RWPE2 (cell line): ENCODE measurements at regions not wholly inside any gene's neighbourhood (a gene's known extent, or its start where the extent isn't known, plus 50 kb on each side); places are given as distances from the start of the nearest gene placed in this dataset.

Experiments
- ATAC-seq: fragments of 200-7000 bp; cut with Tn5 transposase; 3 replicates; pipeline ENCODE4 v1.9.1; 2021; ENCODE audit warnings: low read depth
- DNase-seq: peaks from one replicate; pipeline ENCODE4 v3.0.0-alpha.2; 2020; ENCODE audit warnings: low spot score
- H3K27ac ChIP-seq: fragments of 450-650 bp; 2 replicates; pipeline ENCODE4 v1.5.1; 2017; ENCODE audit warnings: mild to moderate bottlenecking; ENCODE audit not compliant: poor library complexity, severe bottlenecking
- H3K27me3 ChIP-seq: fragments of 250-450 bp; sonication (Bioruptor Pico); 2 replicates; pipeline ENCODE4 v1.5.1; 2021; ENCODE audit warnings: mild to moderate bottlenecking, moderate library complexity; ENCODE audit not compliant: insufficient read depth, poor library complexity, severe bottlenecking
- H3K36me3 ChIP-seq: fragments of 250-450 bp; sonication (Bioruptor Pico); 2 replicates; pipeline ENCODE4 v1.5.1; 2020; ENCODE audit warnings: low read depth, mild to moderate bottlenecking, moderate library complexity
- H3K4me1 ChIP-seq: fragments of 250-450 bp; sonication (Bioruptor Pico); 2 replicates; pipeline ENCODE4 v1.5.1; 2021; ENCODE audit warnings: mild to moderate bottlenecking, moderate library complexity; ENCODE audit not compliant: insufficient read depth, poor library complexity, severe bottlenecking
- H3K4me3 ChIP-seq: fragments of 250-450 bp; sonication (Bioruptor Pico); 2 replicates; pipeline ENCODE4 v1.5.1; 2021; ENCODE audit warnings: mild to moderate bottlenecking, moderate library complexity; ENCODE audit not compliant: severe bottlenecking
- H3K9me3 ChIP-seq: fragments of 250-450 bp; sonication (Bioruptor Pico); 2 replicates; pipeline ENCODE4 v1.5.1; 2021; ENCODE audit warnings: mild to moderate bottlenecking, moderate library complexity; ENCODE audit not compliant: severe bottlenecking
- TF ChIP-seq, protein P1 (sequence below): fragments of 450-650 bp; IDR thresholded peaks from one replicate; pipeline ENCODE4 v1.5.1; 2017; ENCODE audit warnings: mild to moderate bottlenecking, moderate library complexity; ENCODE audit not compliant: poor library complexity, severe bottlenecking

DNA sequence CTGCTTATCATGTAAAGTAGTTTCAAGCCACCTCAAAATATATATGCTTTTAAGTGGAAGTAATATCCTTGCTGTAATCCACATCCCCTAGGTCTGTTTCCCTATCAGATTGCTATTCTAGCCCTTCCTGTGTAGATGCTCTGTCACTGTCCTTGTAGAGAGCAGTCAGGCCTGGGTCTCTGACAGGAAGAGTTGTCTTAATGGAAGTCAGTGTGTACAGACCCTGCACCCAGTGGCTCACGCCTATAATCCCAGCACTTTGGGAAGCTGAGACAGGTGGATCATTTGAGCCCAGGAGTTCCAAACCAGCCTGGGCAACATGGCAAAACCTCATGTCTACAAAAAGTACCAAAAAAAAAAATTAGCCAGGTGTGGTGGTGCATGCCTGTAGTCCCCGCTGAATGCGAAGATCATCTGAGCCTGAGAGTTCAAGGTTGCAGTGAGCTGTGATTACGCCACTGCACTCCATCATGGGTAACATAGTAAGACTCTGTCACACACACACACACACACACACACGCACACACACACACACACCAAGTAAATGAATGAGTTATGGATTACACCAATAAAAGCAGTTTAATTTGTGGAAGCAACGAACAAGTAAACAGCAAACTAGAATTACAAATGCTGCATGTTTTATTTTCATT lies 70.2 kb upstream of the DSC1 start:
- no peak overlapping the region for H3K27ac ChIP-seq
- H3K9me3 ChIP-seq: no peaks in the 10 kb centered on the region
- TF ChIP-seq, protein P1, sequence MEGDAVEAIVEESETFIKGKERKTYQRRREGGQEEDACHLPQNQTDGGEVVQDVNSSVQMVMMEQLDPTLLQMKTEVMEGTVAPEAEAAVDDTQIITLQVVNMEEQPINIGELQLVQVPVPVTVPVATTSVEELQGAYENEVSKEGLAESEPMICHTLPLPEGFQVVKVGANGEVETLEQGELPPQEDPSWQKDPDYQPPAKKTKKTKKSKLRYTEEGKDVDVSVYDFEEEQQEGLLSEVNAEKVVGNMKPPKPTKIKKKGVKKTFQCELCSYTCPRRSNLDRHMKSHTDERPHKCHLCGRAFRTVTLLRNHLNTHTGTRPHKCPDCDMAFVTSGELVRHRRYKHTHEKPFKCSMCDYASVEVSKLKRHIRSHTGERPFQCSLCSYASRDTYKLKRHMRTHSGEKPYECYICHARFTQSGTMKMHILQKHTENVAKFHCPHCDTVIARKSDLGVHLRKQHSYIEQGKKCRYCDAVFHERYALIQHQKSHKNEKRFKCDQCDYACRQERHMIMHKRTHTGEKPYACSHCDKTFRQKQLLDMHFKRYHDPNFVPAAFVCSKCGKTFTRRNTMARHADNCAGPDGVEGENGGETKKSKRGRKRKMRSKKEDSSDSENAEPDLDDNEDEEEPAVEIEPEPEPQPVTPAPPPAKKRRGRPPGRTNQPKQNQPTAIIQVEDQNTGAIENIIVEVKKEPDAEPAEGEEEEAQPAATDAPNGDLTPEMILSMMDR: no peak
- DNase-seq (no peak), ATAC-seq (no peak)
- H3K36me3 ChIP-seq: no peaks in the 10 kb centered on the region
- H3K4me3 ChIP-seq: no peak overlapping the region
- H3K27me3 ChIP-seq: no peaks in the 10 kb centered on the region
- peaks cover 19% of the 10 kb centered on the region for H3K4me1 ChIP-seq

DNA sequence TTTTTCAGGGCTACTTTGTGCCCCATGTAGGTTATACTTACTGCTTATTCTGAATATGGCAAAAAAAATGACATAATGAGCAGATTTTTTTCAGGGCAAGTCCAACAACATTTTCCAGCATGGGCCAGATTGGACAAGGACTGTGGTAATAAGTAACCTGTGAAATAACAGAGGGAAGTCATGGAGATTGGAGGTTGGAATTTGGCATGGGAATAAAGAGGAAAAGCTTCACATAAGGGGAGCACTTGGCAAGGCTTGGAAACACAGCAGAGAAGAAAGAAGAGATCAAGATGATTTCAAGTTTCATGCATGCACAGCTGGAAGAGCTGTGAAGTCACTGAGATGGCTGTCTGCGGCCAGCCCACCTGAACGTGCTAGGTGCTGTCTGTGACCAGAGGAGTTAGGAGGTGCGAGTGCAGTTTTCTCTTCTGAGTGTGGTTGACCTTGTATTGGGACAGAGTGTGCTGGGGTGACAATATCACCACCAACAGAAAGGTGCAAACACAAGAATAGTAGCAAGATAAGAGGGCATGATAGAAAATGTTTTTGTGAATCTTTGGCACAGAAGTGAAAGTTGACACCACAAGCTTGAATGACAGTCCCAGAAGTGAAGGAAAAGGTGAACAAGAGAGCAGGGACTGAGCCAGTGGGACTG lies 71.1 kb upstream of the DSC1 start:
- Histone ChIP-seq H3K4me1 (peaks cover 19% of the 10 kb centered on the region), H3K9me3 (no peaks in the 10 kb centered on the region), H3K4me3 (no peak overlapping the region), H3K36me3 (no peaks in the 10 kb centered on the region), H3K27me3 (no peaks in the 10 kb centered on the region), H3K27ac (no peak overlapping the region)
- TF ChIP-seq, protein P1: no peak
- ATAC-seq (no peak), DNase-seq (no peak)

DNA sequence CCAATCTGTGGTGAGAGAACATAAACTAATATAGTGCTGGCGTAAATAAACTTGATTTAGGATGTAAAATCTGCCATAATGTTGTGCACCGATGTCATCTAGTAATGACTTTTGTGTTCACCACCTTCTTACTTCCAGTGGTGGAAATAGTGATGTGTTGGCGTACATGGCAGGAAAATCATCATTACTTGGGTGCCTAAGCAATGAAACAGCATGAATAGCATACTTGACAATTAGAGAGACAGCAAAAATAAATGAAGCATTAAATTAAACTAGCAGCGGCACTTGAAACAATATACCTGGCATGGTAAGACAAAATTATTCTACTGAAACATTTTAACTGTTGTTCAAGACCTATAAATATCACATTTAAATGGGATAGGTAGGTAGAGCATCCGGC lies 73.2 kb upstream of the DSC1 start:
- Histone ChIP-seq H3K9me3 (no peaks in the 10 kb centered on the region), H3K4me1 (peaks cover 9% of the 10 kb centered on the region), H3K27ac (no peak overlapping the region), H3K27me3 (no peaks in the 10 kb centered on the region), H3K36me3 (no peaks in the 10 kb centered on the region), H3K4me3 (no peak overlapping the region)
- TF ChIP-seq, protein P1: no peak
- no peak for DNase-seq
- no peak for ATAC-seq

DNA sequence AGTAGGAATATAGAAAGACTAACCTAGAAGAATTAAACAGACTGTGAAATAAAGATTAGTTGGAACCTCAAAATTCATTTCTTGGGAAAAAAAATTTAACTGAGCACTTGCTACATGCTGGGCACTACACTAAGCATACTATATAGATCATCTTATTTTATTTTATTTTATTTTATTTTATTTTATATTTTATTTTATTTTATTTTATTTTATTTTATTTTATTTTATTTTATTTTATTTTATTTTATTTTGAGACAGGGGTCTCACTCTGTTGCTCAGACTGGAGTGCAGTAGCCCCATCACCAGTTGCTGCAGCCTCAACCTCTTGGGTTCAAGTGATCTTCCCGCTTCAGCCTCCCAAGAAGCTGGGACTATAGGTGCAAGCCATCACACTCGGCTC lies 74.5 kb upstream of the DSC1 start:
- Histone ChIP-seq H3K9me3 (no peaks in the 10 kb centered on the region), H3K27me3 (no peaks in the 10 kb centered on the region), H3K4me3 (no peak overlapping the region), H3K36me3 (no peaks in the 10 kb centered on the region), H3K4me1 (peaks cover 12% of the 10 kb centered on the region), H3K27ac (no peak overlapping the region)
- TF ChIP-seq, protein P1: no peak
- DNase-seq (no peak), ATAC-seq (no peak)

DNA sequence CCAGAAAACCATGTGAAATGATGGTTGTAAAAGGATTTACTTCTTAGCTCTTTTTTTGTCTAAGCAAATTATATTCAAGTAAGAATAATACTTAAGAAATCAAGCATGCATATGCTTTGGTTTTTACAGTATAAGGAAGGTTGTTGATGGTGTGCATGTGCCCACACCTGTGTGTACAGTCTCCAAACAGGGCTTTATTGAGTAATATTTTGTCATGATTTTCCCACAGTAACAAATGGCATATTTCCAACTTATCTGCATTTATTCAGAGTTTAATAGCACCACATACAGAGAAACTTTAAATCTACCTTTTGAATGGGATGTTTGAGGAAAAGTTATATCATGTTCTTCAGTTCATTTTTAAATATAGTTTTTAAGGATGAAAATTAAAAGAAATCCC lies 76.5 kb upstream of the DSG1 start:
- TF ChIP-seq, protein P1: no peak
- no peaks in the 10 kb centered on the region for H3K9me3 ChIP-seq
- H3K4me1 ChIP-seq: peaks cover 46% of the 10 kb centered on the region
- peak overlapping the region; percentile 74 for H3K27ac ChIP-seq
- no peaks in the 10 kb centered on the region for H3K27me3 ChIP-seq
- no peaks in the 10 kb centered on the region for H3K36me3 ChIP-seq
- no peak overlapping the region for H3K4me3 ChIP-seq
- ATAC-seq (peak; percentile 22; the same call in 1 of the 3 replicates), DNase-seq (no peak)
